Osteoblast (primary cell): ENCODE measurements at regions not wholly inside any gene's neighbourhood (a gene's known extent, or its start where the extent isn't known, plus 50 kb on each side); places are given as distances from the start of the nearest gene placed in this dataset.
"Not testable (repeated sequence)": the region's sequence is repeated elsewhere in the genome, so short reads cannot be mapped to it uniquely, and the experiment has no call there.

Experiments used
- DNase-seq: peaks from one replicate; pipeline ENCODE4 v3.0.0; 2011; ENCODE audit warnings: low spot score, mixed read lengths; ENCODE audit not compliant: insufficient read length; ENCODE audit errors: missing footprints
- H2AFZ ChIP-seq: 2 replicates; pipeline ENCODE4 v1.6.0; 2011; ENCODE audit warnings: mild to moderate bottlenecking, low read length
- H3K27ac ChIP-seq: 2 replicates; pipeline ENCODE4 v1.5.1; 2011; ENCODE audit warnings: mild to moderate bottlenecking, low read depth, low read length, moderate library complexity
- H3K27me3 ChIP-seq: 2 replicates; pipeline ENCODE4 v1.6.0; 2012; ENCODE audit warnings: mild to moderate bottlenecking, control low read depth, inconsistent platforms, low read length, moderate library complexity; ENCODE audit not compliant: insufficient read depth
- H3K36me3 ChIP-seq: 2 replicates; pipeline ENCODE4 v1.5.1; 2011; ENCODE audit warnings: mild to moderate bottlenecking, low read length, control low read depth, moderate library complexity; ENCODE audit not compliant: insufficient read depth
- H3K4me1 ChIP-seq: 2 replicates; pipeline ENCODE4 v1.5.1; 2011; ENCODE audit warnings: mild to moderate bottlenecking, low read length, control low read depth, moderate library complexity; ENCODE audit not compliant: insufficient read depth
- H3K4me2 ChIP-seq: 2 replicates; pipeline ENCODE4 v1.6.0; 2011; ENCODE audit warnings: mild to moderate bottlenecking, low read length; ENCODE audit not compliant: insufficient read depth
- H3K4me3 ChIP-seq: fragments of 200-600 bp; sonication (generic); 3 replicates; pipeline ENCODE4 v1.5.1; 2012; ENCODE audit warnings: mild to moderate bottlenecking, low read length, inconsistent platforms; ENCODE audit not compliant: insufficient read depth
- H3K79me2 ChIP-seq: 2 replicates; pipeline ENCODE4 v1.6.0; 2012; ENCODE audit warnings: mild to moderate bottlenecking, low read length, control low read depth, inconsistent platforms; ENCODE audit not compliant: insufficient read depth
- H3K9me3 ChIP-seq: 2 replicates; pipeline ENCODE4 v1.5.1; 2011; ENCODE audit warnings: low read depth, low read length, control low read depth
- H4K20me1 ChIP-seq: 2 replicates; pipeline ENCODE4 v1.6.0; 2012; ENCODE audit warnings: mild to moderate bottlenecking, low read length, control low read depth; ENCODE audit not compliant: insufficient read depth
- TF ChIP-seq, protein P1 (sequence below): IDR thresholded peaks from 2 replicates; pipeline ENCODE4 v1.5.1; 2011; ENCODE audit warnings: mild to moderate bottlenecking, low read depth, low read length, moderate library complexity; ENCODE audit errors: extremely low read depth

DNA sequence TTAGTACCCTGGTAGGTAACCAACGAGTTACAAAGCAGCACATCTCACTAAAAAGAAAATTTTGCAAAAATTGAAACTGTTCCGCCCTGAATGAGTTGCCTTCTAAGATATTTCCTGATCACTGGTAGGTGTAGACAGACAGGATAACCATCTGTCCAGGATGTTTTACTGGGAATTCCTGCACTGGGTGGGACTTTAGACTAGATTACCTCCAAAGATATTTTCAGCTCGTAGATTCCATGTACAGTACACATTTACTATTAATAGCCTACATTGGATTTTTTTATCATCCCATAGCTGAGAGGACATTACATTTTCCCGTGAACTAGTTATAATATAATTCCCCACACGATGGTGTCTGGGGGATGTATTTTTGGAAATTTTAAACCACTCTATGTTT is 139.6 kb downstream of the DYRK2 start:
- Histone ChIP-seq H3K79me2 (no peaks in the 10 kb centered on the region), H3K27me3 (no peaks in the 10 kb centered on the region), H3K4me1 (no peaks in the 10 kb centered on the region), H4K20me1 (no peaks in the 10 kb centered on the region), H3K4me2 (no peak overlapping the region), H3K36me3 (no peaks in the 10 kb centered on the region), H2AFZ (no peak overlapping the region), H3K27ac (no peak overlapping the region), H3K9me3 (no peaks in the 10 kb centered on the region), H3K4me3 (no peak overlapping the region)
- DNase-seq: no peak
- TF ChIP-seq, protein P1, sequence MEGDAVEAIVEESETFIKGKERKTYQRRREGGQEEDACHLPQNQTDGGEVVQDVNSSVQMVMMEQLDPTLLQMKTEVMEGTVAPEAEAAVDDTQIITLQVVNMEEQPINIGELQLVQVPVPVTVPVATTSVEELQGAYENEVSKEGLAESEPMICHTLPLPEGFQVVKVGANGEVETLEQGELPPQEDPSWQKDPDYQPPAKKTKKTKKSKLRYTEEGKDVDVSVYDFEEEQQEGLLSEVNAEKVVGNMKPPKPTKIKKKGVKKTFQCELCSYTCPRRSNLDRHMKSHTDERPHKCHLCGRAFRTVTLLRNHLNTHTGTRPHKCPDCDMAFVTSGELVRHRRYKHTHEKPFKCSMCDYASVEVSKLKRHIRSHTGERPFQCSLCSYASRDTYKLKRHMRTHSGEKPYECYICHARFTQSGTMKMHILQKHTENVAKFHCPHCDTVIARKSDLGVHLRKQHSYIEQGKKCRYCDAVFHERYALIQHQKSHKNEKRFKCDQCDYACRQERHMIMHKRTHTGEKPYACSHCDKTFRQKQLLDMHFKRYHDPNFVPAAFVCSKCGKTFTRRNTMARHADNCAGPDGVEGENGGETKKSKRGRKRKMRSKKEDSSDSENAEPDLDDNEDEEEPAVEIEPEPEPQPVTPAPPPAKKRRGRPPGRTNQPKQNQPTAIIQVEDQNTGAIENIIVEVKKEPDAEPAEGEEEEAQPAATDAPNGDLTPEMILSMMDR: no peak

DNA sequence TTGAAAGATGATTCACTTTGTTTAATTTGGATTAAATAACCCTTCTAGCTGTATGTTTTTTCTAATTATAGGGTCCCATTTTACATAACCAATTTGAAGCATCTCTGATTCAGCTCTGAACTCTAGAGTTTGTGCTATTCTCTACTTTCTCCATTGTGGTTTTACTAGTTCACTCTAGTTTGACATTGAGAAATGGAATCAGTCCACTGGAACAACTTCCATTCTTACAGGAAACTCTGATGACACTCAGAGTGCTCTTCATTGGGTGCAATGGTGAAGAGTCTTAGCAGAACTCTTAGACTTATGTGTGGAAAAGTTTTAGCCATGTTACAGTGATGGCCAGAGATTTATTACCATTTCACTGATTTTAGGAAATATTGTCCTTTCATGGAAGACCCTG is 140.7 kb downstream of the DYRK2 start:
- Histone ChIP-seq H3K36me3 (no peaks in the 10 kb centered on the region), H3K27me3 (no peaks in the 10 kb centered on the region), H3K4me3 (no peak overlapping the region), H4K20me1 (no peaks in the 10 kb centered on the region), H3K4me1 (peaks cover 3% of the 10 kb centered on the region), H3K79me2 (no peaks in the 10 kb centered on the region), H3K9me3 (no peaks in the 10 kb centered on the region), H3K27ac (no peak overlapping the region), H2AFZ (no peak overlapping the region), H3K4me2 (no peak overlapping the region)
- TF ChIP-seq, protein P1: no peak
- no peak for DNase-seq

DNA sequence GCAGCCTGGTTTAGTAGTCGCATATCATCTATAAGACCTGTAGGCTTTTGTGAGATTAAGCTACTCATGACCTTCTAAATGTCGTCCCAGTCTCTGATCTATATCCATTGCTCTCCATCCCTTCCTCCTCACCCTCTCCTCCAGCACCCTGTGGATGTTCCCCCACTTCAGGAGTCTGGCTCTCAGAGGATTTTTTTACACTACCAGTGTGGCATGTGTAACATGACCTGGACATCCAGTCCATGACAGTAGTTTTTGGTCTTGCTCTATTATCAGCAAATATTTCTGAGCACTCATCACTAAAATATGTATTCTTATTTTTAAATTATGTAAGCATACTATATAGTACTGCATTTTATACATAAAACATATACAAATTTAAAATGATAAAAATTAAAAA is 142.1 kb downstream of the DYRK2 start:
- TF ChIP-seq, protein P1: no peak
- no peak overlapping the region for H3K27ac ChIP-seq
- H3K36me3 ChIP-seq: no peaks in the 10 kb centered on the region
- no peak for DNase-seq
- H3K4me2 ChIP-seq: no peak overlapping the region
- H3K9me3 ChIP-seq: no peaks in the 10 kb centered on the region
- no peak overlapping the region for H3K4me3 ChIP-seq
- H3K79me2 ChIP-seq: no peaks in the 10 kb centered on the region
- H4K20me1 ChIP-seq: no peaks in the 10 kb centered on the region
- H3K27me3 ChIP-seq: no peaks in the 10 kb centered on the region
- H2AFZ ChIP-seq: no peak overlapping the region
- peaks cover 15% of the 10 kb centered on the region for H3K4me1 ChIP-seq

DNA sequence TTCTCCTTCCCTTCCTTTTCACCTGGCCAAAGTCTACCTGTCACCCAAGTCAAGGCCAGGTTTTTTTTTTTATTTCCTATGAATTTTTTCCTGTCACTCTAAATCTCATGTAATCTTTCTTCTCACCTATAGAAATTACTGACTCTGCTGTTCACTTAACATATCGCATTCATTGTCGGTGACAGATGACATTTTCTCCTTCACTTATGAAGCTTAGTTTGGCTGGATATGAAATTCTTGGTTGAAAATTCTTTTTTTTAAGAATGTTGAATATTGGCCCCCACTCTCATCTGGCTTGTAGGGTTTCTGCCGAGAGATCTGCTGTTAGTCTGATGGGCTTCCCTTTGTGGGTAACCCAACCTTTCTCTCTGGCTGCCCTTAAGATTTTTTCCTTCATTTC is 142.8 kb downstream of the DYRK2 start:
- not testable (repeated sequence) for H3K27ac ChIP-seq, H3K36me3 ChIP-seq, H2AFZ ChIP-seq, H3K4me3 ChIP-seq, H3K9me3 ChIP-seq, H3K4me2 ChIP-seq, H3K79me2 ChIP-seq, H3K27me3 ChIP-seq, H4K20me1 ChIP-seq, DNase-seq
- H3K4me1 ChIP-seq: peaks cover 15% of the 10 kb centered on the region

DNA sequence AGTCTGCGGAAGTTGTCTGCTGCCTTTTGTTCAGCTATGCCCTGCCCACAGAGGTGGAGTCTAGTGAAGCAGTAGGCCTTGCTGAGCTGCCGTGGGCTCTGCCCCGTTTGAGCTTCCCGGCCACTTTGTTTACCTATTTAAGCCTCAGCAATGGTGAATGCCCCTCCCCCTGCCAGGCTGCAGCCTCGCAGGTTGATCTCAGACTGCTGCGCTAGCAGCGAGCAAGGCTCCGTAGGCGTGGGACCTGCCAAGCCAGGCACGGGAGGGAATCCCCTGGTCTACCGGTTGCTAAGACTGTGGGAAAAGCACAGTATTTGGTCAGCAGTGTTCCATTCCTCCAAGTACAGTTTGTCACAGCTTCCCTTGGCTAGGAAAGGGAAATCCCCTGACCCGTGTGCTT is 143.6 kb downstream of the DYRK2 start:
- Histone ChIP-seq H3K36me3 (no peaks in the 10 kb centered on the region), H3K4me2 (no peak overlapping the region), H3K27ac (no peak overlapping the region), H3K4me1 (peaks cover 17% of the 10 kb centered on the region), H4K20me1 (no peaks in the 10 kb centered on the region), H3K79me2 (no peaks in the 10 kb centered on the region), H3K27me3 (no peaks in the 10 kb centered on the region), H2AFZ (no peak overlapping the region), H3K9me3 (no peaks in the 10 kb centered on the region), H3K4me3 (no peak overlapping the region)
- TF ChIP-seq, protein P1: no peak
- DNase-seq: no peak
